ENCODE measurements at regions not wholly inside any gene's neighbourhood (a gene's known extent, or its start where the extent isn't known, plus 50 kb on each side); places are given as distances from the start of the nearest gene placed in this dataset.

DNA sequence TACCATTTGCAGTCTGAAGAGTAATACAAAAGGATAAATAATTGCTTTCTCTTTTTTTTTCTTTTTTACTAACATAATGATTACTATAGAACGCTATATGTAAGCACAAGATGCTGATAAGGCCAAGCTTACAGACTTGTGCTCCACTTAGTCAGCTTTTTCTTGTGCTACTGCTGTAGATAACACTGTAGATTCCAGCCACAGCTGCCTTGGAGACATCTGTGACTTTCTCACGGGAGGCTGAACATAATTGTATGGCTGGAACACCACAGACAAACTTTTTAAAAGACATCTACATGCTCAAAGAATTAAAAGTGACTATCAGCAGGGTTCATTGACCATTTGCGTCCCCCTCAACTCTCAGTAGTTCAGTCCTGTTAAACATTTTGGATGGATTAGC lies 381.7 kb upstream of the AMOT start:
- Histone ChIP-seq H3K4me1 (ENCODE audit: insufficient read depth, low read length) (no peaks in the 10 kb centered on the region), H3F3A (ENCODE audit: low read length, unreplicated experiment) (no peaks in the 10 kb centered on the region), H3K4me2 (ENCODE audit: low read length) (no peak overlapping the region), H4K20me1 (ENCODE audit: low read length) (no peaks in the 10 kb centered on the region), H3K9me3 (ENCODE audit: low read length) (no peaks in the 10 kb centered on the region), H3K4me3 (ENCODE audit: low read length) (no peak overlapping the region), H3K27me3 (ENCODE audit: low read length) (no peaks in the 10 kb centered on the region), H3K27ac (ENCODE audit: low read length) (no peak overlapping the region), H2AFZ (ENCODE audit: low read length) (no peak overlapping the region), H3K79me2 (ENCODE audit: low read length) (no peaks in the 10 kb centered on the region), H3K36me3 (ENCODE audit: low read depth, low read length) (no peaks in the 10 kb centered on the region), H3K9ac (ENCODE audit: low read length) (no peak overlapping the region), H3K9me2 (replicated peaks; ENCODE audit: low read length) (no peaks in the 10 kb centered on the region)
- intact Hi-C loops (cut with micrococcal nuclease): no loop called here
- no TSS peak for BruUV-seq (replicated peaks)
- CTCF ChIA-PET: no interaction called here
- no peak for DNase-seq
- TF ChIP-seq EZH2 (IDR thresholded peaks at IDR 0.05; ENCODE audit: low read length, unreplicated experiment): no peak
- TF ChIP-seq, protein P1, sequence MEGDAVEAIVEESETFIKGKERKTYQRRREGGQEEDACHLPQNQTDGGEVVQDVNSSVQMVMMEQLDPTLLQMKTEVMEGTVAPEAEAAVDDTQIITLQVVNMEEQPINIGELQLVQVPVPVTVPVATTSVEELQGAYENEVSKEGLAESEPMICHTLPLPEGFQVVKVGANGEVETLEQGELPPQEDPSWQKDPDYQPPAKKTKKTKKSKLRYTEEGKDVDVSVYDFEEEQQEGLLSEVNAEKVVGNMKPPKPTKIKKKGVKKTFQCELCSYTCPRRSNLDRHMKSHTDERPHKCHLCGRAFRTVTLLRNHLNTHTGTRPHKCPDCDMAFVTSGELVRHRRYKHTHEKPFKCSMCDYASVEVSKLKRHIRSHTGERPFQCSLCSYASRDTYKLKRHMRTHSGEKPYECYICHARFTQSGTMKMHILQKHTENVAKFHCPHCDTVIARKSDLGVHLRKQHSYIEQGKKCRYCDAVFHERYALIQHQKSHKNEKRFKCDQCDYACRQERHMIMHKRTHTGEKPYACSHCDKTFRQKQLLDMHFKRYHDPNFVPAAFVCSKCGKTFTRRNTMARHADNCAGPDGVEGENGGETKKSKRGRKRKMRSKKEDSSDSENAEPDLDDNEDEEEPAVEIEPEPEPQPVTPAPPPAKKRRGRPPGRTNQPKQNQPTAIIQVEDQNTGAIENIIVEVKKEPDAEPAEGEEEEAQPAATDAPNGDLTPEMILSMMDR (conservative IDR thresholded peaks at IDR 0.05; ENCODE audit: low read depth, low read length): no peak
- TF ChIP-seq EZH2phosphoT487 (IDR thresholded peaks at IDR 0.05; ENCODE audit: borderline replicate concordance, low read length): no peak
- no peak for ATAC-seq
- POLR2A ChIA-PET (ENCODE audit: unreplicated experiment): no interaction called here

DNA sequence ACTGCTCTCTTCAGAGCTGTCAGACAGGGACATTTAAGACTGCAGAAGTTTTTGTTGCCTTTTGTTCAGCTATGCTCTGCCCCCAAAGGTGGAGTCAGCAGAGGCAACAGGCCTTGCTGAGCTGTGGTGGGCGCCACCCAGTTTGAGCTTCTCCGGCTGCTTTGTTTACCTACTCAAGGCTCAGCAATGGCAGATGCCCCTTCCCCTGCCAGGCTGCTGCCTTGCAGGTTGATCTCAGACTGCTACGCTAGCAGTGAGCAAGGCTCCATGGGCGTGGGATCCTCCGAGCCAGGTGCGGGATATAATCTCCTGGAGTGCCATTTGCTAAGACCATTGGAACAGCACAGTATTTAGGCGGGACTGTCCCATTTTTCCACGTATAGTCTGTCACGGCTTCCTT lies 371.4 kb upstream of the AMOT start:
- CTCF ChIA-PET: no interaction called here
- intact Hi-C loops (cut with micrococcal nuclease): no loop called here
- no peak overlapping the region for H3K9ac ChIP-seq (ENCODE audit: low read length)
- H3K9me3 ChIP-seq (ENCODE audit: low read length): no peaks in the 10 kb centered on the region
- no peak overlapping the region for H3K4me3 ChIP-seq (ENCODE audit: low read length)
- POLR2A ChIA-PET (ENCODE audit: unreplicated experiment): no interaction called here
- no TSS peak for BruUV-seq (replicated peaks)
- H3K27me3 ChIP-seq (ENCODE audit: low read length): no peaks in the 10 kb centered on the region
- no peak overlapping the region for H3K27ac ChIP-seq (ENCODE audit: low read length)
- no peaks in the 10 kb centered on the region for H3K9me2 ChIP-seq (replicated peaks; ENCODE audit: low read length)
- H3K36me3 ChIP-seq (ENCODE audit: low read depth, low read length): no peaks in the 10 kb centered on the region
- no peaks in the 10 kb centered on the region for H3F3A ChIP-seq (ENCODE audit: low read length, unreplicated experiment)
- no peaks in the 10 kb centered on the region for H3K79me2 ChIP-seq (ENCODE audit: low read length)
- no peak for ATAC-seq
- no peaks in the 10 kb centered on the region for H3K4me1 ChIP-seq (ENCODE audit: insufficient read depth, low read length)
- no peak overlapping the region for H3K4me2 ChIP-seq (ENCODE audit: low read length)
- no peaks in the 10 kb centered on the region for H4K20me1 ChIP-seq (ENCODE audit: low read length)
- DNase-seq: no peak
- TF ChIP-seq EZH2 (IDR thresholded peaks at IDR 0.05; ENCODE audit: low read length, unreplicated experiment) (no peak), EZH2phosphoT487 (IDR thresholded peaks at IDR 0.05; ENCODE audit: borderline replicate concordance, low read length) (no peak)
- TF ChIP-seq, protein P1 (conservative IDR thresholded peaks at IDR 0.05; ENCODE audit: low read depth, low read length): no peak
- H2AFZ ChIP-seq (ENCODE audit: low read length): no peak overlapping the region

DNA sequence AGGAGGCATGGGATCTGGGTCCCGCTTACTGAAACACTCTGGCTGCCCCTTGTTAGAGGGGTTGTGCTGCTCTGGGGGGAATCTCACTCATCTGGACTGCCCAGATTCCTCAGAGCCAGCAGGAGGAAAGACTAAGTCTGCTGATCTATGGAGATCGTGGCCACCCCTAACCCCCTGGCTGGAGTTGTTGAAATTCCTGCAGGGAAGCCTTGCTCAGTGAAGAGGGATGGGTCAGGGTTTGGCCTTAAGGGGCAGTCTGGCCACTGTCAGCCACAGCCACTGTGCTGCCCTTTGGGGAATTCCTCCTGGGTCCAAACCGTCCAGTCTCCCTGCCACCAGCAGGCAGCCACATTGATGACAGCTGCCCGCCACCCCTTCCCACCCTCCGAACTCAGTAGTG lies 362.0 kb upstream of the AMOT start:
- no peak overlapping the region for H3K4me2 ChIP-seq (ENCODE audit: low read length)
- no peak overlapping the region for H3K4me3 ChIP-seq (ENCODE audit: low read length)
- H3K9me2 ChIP-seq (replicated peaks; ENCODE audit: low read length): no peaks in the 10 kb centered on the region
- no peaks in the 10 kb centered on the region for H3K9me3 ChIP-seq (ENCODE audit: low read length)
- no peaks in the 10 kb centered on the region for H3K27me3 ChIP-seq (ENCODE audit: low read length)
- H3K36me3 ChIP-seq (ENCODE audit: low read depth, low read length): no peaks in the 10 kb centered on the region
- H2AFZ ChIP-seq (ENCODE audit: low read length): no peak overlapping the region
- no peaks in the 10 kb centered on the region for H4K20me1 ChIP-seq (ENCODE audit: low read length)
- no peak overlapping the region for H3K27ac ChIP-seq (ENCODE audit: low read length)
- H3F3A ChIP-seq (ENCODE audit: low read length, unreplicated experiment): no peaks in the 10 kb centered on the region
- CTCF ChIA-PET: no interaction called here
- intact Hi-C loops (cut with micrococcal nuclease): no loop called here
- no peaks in the 10 kb centered on the region for H3K79me2 ChIP-seq (ENCODE audit: low read length)
- no TSS peak for BruUV-seq (replicated peaks)
- POLR2A ChIA-PET (ENCODE audit: unreplicated experiment): no interaction called here
- no peaks in the 10 kb centered on the region for H3K4me1 ChIP-seq (ENCODE audit: insufficient read depth, low read length)
- ATAC-seq (no peak), DNase-seq (no peak)
- TF ChIP-seq EZH2phosphoT487 (IDR thresholded peaks at IDR 0.05; ENCODE audit: borderline replicate concordance, low read length) (no peak), EZH2 (IDR thresholded peaks at IDR 0.05; ENCODE audit: low read length, unreplicated experiment) (no peak)
- TF ChIP-seq, protein P1 (conservative IDR thresholded peaks at IDR 0.05; ENCODE audit: low read depth, low read length): no peak
- H3K9ac ChIP-seq (ENCODE audit: low read length): no peak overlapping the region
